MM.1S (cell line): ENCODE measurements at regions not wholly inside any gene's neighbourhood (a gene's known extent, or its start where the extent isn't known, plus 50 kb on each side); places are given as distances from the start of the nearest gene placed in this dataset.
"Not testable (repeated sequence)": the region's sequence is repeated elsewhere in the genome, so short reads cannot be mapped to it uniquely, and the experiment has no call there.

Experiments
- EZH2 ChIP-seq: fragments of 300-600 bp; sonication (generic); optimal IDR thresholded peaks from 2 replicates; pipeline ENCODE3; 2017; ENCODE audit warnings: low read depth, mild to moderate bottlenecking, antibody characterized with exemption, low read length, mixed read lengths
- EZH2phosphoT487 ChIP-seq: fragments of 300-600 bp; sonication (generic); IDR thresholded peaks from 2 replicates; pipeline ENCODE4 v1.6.1; 2018; ENCODE audit warnings: antibody characterized with exemption, low read length
- TF ChIP-seq, protein P1 (sequence below): fragments of 300-600 bp; sonication (generic); IDR thresholded peaks from 2 replicates; pipeline ENCODE4 v1.5.1; 2016; ENCODE audit warnings: antibody characterized with exemption, low read length, mixed read lengths

DNA sequence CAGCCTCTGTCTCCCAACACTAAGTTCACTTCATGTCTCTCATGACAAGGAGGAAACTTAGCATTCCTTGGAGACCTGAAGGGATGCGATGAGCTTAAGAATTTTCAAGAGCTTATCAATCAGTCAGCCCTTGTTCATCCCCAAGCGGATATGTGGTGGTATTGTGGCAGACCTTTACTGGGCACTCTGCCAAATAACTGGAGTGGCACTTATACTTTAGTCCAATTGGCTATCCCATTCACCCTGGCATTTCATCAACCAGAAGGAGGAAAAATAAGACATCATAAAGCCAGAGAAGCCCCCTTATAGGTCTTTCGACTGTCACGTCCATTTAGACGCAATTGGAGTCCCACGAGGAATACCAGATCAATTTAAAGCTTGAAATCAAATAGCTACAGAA is 779.4 kb downstream of the FAM181B start:
- TF ChIP-seq, protein P1, sequence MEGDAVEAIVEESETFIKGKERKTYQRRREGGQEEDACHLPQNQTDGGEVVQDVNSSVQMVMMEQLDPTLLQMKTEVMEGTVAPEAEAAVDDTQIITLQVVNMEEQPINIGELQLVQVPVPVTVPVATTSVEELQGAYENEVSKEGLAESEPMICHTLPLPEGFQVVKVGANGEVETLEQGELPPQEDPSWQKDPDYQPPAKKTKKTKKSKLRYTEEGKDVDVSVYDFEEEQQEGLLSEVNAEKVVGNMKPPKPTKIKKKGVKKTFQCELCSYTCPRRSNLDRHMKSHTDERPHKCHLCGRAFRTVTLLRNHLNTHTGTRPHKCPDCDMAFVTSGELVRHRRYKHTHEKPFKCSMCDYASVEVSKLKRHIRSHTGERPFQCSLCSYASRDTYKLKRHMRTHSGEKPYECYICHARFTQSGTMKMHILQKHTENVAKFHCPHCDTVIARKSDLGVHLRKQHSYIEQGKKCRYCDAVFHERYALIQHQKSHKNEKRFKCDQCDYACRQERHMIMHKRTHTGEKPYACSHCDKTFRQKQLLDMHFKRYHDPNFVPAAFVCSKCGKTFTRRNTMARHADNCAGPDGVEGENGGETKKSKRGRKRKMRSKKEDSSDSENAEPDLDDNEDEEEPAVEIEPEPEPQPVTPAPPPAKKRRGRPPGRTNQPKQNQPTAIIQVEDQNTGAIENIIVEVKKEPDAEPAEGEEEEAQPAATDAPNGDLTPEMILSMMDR = not testable (repeated sequence)
- not testable (repeated sequence) for TF ChIP-seq EZH2, EZH2phosphoT487
